Activated CD4-positive, alpha-beta memory T cell treated with anti-CD3 and anti-CD28 coated beads, Interleukin-2, amount 10 ng/mL, durations not matched to agents 7 days and 5 days (primary cell): ENCODE measurements at regions not wholly inside any gene's neighbourhood (a gene's known extent, or its start where the extent isn't known, plus 50 kb on each side); places are given as distances from the start of the nearest gene placed in this dataset.
"Not testable (repeated sequence)": the region's sequence is repeated elsewhere in the genome, so short reads cannot be mapped to it uniquely, and the experiment has no call there.

Source experiments
- CTCF ChIA-PET: fragments of 350-600 bp; sonication (Branson Sonifier 250); formaldehyde crosslinking; loops from one replicate; lab custom pipeline; 2021; ENCODE audit warnings: antibody characterized with exemption, inconsistent platforms; lab: Charles Lee
- POLR2A ChIA-PET: fragments of 350-600 bp; sonication (Branson Sonifier 250); formaldehyde crosslinking; loops from one replicate; lab custom pipeline; 2021; ENCODE audit warnings: antibody characterized with exemption; lab: Charles Lee
- DNase-seq: peaks from one replicate; pipeline ENCODE4 v3.0.0-alpha.2; 2020
- H3K27ac Mint-ChIP-seq: one replicate; pipeline ENCODE4 v1.8.0; 2021; ENCODE audit warnings: mild to moderate bottlenecking, mixed read lengths
- H3K27me3 Mint-ChIP-seq: one replicate; pipeline ENCODE4 v1.8.0; 2021; ENCODE audit warnings: mixed read lengths
- H3K36me3 Mint-ChIP-seq: one replicate; pipeline ENCODE4 v1.8.0; 2021; ENCODE audit warnings: low read depth, mixed read lengths
- H3K4me1 Mint-ChIP-seq: one replicate; pipeline ENCODE4 v1.8.0; 2021; ENCODE audit warnings: mixed read lengths
- H3K4me3 Mint-ChIP-seq: one replicate; pipeline ENCODE4 v1.8.0; 2021; ENCODE audit warnings: mild to moderate bottlenecking, mixed read lengths
- H3K9me3 Mint-ChIP-seq: one replicate; pipeline ENCODE4 v1.8.0; 2021; ENCODE audit warnings: mixed read lengths

DNA sequence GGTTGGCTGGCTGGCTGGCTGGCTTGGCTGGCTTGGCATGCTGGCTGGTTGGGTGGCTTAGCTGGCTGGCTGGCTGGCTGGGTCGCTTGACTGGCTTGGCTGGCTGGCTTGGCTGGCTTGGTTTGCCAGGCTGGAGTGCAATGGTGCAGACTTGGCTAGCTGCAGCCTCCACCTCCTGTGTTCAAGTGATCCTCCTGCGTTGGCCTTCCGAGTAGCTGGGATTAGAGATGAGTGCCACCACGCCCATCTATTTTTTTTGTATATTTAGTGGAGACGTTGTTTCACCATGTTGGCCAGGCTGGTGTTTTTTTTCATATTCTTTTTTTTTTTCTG, 2809.5 kb downstream of the RPIA start:
- POLR2A ChIA-PET, H3K27me3 Mint-ChIP-seq, DNase-seq, H3K9me3 Mint-ChIP-seq, H3K4me1 Mint-ChIP-seq, H3K36me3 Mint-ChIP-seq, H3K4me3 Mint-ChIP-seq, H3K27ac Mint-ChIP-seq, CTCF ChIA-PET: not testable (repeated sequence)

DNA sequence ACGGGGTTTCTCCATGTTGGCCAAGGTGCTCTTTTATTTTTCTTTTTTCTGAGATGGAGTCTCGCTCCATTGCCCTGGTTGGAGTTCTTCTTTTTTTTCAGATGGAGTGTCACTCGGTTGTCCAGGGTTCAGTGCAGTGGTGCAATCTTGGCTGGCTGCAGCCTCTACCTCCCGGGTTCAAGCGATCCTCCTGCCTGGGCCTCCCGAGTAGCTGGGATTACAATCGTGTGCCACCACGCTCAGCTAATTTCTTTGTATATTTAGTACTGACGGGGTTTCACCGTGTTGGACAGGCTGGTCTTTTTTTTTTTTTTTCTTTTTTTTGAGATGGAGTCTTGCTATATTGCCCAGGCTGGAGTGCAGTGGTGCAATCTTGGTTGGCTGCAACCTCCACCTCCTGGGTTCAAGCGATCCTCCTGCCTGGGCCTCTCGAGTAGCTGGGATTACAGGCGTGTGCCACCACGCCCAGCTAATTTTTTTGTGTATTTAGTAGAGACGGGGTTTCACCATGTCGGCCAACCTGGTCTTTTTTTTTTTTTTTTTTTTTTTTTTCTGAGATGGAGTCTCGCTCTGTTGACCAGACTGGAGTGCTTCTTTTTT, 2810.1 kb downstream of the RPIA start:
- H3K4me1 Mint-ChIP-seq, DNase-seq, POLR2A ChIA-PET, H3K9me3 Mint-ChIP-seq, H3K4me3 Mint-ChIP-seq, H3K27me3 Mint-ChIP-seq, H3K27ac Mint-ChIP-seq, H3K36me3 Mint-ChIP-seq, CTCF ChIA-PET: not testable (repeated sequence)

DNA sequence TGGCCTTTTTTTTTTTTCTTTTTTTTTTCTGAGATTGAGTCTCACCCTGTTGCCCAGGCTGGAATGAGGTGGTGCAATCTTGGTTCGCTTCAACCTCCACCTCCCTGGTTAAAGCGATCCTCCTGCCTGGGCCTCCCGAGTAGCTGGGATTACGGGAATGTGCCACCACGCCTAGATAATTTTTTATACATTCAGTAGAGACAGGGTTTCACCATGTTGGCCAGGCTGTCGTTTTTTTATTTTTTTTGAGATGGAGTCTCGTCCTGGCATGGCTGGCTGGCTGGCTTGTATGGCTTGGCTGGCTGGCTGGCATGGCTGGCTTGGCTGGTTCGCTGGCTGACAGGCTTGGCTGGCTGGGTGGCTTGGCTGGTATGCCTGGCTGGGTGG, 2812.1 kb downstream of the RPIA start:
- CTCF ChIA-PET = not testable (repeated sequence)

DNA sequence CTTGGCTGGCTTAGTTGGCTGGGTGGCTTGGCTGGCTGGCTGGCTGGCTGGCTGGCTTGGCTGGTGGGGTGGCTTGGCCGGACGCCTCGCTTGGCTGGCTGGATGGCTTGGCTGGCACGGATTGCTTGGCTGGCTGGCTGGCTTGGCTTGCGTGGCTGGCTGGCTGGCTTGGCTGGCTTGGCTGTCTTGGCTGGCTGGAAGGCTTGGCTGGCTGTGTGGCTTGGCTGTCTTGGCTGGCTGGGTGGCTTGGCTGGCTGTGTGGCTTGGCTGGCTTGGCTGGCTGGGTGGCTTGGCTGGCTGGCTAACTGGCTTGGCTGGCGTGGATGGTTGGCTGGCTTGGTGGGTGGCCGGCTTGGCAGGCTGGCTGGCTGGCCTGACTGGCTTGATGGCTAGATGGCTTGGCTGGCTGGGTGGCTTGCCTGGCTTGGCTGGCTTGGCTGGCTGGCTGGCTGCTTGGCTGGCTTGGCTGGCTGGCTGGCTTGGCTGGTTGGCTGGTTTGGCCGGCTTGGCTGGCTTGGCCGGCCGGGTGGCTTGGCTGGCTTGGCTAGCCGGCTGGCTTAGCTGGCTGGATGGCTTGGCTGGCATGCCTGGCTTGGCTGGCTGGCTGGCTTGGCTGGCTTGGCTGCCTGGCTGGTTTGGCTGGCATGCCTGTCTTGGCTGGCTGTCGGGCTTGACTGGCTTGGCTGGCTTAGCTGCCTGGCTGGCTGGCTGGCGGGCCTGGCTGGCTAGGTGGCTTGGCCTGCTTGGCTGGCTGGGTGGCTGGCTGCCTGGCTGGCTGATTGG, 2812.7 kb downstream of the RPIA start:
- POLR2A ChIA-PET, H3K9me3 Mint-ChIP-seq, H3K4me3 Mint-ChIP-seq, CTCF ChIA-PET, DNase-seq, H3K4me1 Mint-ChIP-seq, H3K27ac Mint-ChIP-seq, H3K36me3 Mint-ChIP-seq, H3K27me3 Mint-ChIP-seq: not testable (repeated sequence)

More for the DNA sequence above, 2812.1 kb downstream of the RPIA start:
- H3K9me3 Mint-ChIP-seq, H3K36me3 Mint-ChIP-seq, H3K4me1 Mint-ChIP-seq, H3K4me3 Mint-ChIP-seq, POLR2A ChIA-PET, DNase-seq, H3K27ac Mint-ChIP-seq, H3K27me3 Mint-ChIP-seq: not testable (repeated sequence)

DNA sequence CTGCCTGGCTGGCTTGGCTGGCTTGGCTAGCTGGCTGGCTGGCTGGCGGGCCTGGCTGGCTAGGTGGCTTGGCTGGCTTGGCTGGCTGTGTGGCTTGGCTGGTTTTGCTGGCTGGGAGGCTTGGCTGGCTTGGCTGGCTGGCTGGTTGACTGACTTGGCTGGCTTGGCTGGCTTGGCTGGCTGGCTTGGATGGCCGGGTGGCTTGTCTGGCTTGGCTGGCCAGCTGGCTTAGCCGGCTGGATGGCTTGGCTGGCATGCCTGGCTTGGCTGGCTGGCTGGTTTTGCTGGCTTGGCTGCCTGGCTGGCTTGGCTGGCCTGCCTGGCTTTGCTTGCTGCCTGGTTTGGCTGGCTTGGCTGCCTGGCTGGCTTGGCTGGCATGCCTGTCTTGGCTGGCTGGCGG, 2817.3 kb downstream of the RPIA start:
- H3K9me3 Mint-ChIP-seq, CTCF ChIA-PET, H3K4me3 Mint-ChIP-seq, DNase-seq, H3K27me3 Mint-ChIP-seq, H3K4me1 Mint-ChIP-seq, H3K27ac Mint-ChIP-seq, POLR2A ChIA-PET, H3K36me3 Mint-ChIP-seq: not testable (repeated sequence)

DNA sequence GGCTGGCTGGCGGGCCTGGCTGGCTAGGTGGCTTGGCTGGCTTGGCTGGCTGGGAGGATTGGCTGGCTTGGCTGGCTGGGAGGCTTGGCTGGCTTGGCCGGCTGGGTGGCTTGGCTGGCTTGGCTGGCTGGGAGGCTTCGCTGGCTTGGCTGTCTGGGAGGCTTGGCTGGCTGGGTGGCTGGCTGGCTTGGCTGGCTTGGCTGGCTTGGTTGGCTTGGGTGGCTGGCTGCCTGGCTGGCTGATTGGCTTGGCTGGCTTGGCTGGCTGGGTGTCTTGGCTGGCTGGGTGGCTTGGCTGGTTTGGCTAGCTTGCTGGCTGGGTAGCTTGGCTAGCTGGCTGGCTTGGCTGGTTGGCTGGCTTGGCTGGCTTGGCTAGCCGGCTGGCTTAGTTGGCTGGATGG, 2817.8 kb downstream of the RPIA start:
- H3K36me3 Mint-ChIP-seq, H3K4me1 Mint-ChIP-seq, H3K9me3 Mint-ChIP-seq, H3K4me3 Mint-ChIP-seq, H3K27me3 Mint-ChIP-seq, DNase-seq, POLR2A ChIA-PET, H3K27ac Mint-ChIP-seq, CTCF ChIA-PET: not testable (repeated sequence)

DNA sequence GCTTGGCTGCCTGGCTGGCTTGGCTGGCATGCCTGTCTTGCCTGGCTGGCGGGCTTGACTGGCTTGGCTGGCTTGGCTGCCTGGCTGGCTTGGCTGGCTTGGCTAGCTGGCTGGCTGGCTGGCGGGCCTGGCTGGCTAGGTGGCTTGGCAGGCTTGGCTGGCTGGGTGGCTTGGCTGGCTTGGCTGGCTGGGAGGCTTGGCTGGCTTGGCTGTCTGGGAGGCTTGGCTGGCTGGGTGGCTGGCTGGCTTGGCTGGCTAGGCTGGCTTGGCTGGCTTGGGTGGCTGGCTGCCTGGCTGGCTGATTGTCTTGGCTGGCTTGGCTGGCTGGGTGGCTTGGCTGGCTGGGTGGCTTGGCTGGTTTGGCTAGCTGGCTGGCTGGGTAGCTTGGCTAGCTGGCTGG, 2819.7 kb downstream of the RPIA start:
- H3K27me3 Mint-ChIP-seq = not testable (repeated sequence)

DNA sequence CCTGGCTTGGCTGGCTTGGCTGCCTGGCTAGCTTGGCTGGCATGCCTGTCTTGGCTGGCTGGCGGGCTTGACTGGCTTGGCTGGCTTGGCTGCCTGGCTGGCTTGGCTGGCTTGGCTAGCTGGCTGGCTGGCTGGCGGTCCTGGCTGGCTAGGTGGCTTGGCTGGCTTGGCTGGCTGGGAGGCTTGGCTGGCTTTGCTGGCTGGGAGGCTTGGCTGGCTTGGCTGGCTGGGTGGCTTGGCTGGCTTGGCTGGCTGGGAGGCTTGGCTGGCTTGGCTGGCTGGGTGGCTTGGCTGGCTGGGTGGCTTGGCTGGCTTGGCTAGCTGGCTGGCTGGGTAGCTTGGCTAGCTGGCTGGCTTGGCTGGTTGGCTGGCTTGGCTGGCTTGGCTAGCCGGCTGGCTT, 2824.5 kb downstream of the RPIA start:
- H3K9me3 Mint-ChIP-seq, CTCF ChIA-PET, POLR2A ChIA-PET, DNase-seq, H3K27me3 Mint-ChIP-seq, H3K4me1 Mint-ChIP-seq, H3K27ac Mint-ChIP-seq, H3K4me3 Mint-ChIP-seq, H3K36me3 Mint-ChIP-seq: not testable (repeated sequence)

More for the DNA sequence above, 2819.7 kb downstream of the RPIA start:
- H3K27ac Mint-ChIP-seq, DNase-seq, H3K9me3 Mint-ChIP-seq, H3K36me3 Mint-ChIP-seq, POLR2A ChIA-PET, H3K4me3 Mint-ChIP-seq, CTCF ChIA-PET, H3K4me1 Mint-ChIP-seq: not testable (repeated sequence)

DNA sequence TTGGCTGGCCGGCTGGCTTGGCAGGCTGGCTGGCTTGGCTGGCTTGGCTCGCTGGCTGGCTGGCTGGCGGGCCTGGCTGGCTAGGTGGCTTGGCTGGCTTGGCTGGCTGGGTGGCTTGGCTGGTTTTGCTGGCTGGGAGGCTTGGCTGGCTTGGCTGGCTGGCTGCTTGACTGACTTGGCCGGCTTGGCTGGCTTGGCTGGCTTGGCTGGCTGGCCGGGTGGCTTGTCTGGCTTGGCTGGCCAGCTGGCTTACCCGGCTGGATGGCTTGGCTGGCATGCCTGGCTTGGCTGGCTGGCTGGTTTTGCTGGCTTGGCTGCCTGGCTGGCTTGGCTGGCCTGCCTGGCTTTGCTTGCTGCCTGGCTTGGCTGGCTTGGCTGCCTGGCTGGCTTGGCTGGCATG, 2825.2 kb downstream of the RPIA start:
- DNase-seq, H3K27ac Mint-ChIP-seq, H3K36me3 Mint-ChIP-seq, POLR2A ChIA-PET, H3K4me3 Mint-ChIP-seq, H3K27me3 Mint-ChIP-seq, H3K4me1 Mint-ChIP-seq, H3K9me3 Mint-ChIP-seq, CTCF ChIA-PET: not testable (repeated sequence)

DNA sequence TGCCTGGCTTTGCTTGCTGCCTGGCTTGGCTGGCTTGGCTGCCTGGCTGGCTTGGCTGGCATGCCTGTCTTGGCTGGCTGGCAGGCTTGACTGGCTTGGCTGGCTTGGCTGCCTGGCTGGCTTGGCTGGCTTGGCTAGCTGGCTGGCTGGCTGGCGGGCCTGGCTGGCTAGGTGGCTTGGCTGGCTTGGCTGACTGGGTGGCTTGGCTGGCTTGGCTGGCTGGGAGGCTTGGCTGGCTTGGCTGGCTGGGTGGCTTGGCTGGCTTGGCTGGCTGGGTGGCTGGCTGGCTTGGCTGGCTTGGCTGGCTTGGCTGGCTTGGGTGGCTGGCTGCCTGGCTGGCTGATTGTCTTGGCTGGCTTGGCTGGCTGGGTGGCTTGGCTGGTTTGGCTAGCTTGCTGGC, 2826.4 kb downstream of the RPIA start:
- H3K4me3 Mint-ChIP-seq, CTCF ChIA-PET, H3K36me3 Mint-ChIP-seq, H3K4me1 Mint-ChIP-seq, H3K27ac Mint-ChIP-seq, H3K27me3 Mint-ChIP-seq, POLR2A ChIA-PET, DNase-seq, H3K9me3 Mint-ChIP-seq: not testable (repeated sequence)

DNA sequence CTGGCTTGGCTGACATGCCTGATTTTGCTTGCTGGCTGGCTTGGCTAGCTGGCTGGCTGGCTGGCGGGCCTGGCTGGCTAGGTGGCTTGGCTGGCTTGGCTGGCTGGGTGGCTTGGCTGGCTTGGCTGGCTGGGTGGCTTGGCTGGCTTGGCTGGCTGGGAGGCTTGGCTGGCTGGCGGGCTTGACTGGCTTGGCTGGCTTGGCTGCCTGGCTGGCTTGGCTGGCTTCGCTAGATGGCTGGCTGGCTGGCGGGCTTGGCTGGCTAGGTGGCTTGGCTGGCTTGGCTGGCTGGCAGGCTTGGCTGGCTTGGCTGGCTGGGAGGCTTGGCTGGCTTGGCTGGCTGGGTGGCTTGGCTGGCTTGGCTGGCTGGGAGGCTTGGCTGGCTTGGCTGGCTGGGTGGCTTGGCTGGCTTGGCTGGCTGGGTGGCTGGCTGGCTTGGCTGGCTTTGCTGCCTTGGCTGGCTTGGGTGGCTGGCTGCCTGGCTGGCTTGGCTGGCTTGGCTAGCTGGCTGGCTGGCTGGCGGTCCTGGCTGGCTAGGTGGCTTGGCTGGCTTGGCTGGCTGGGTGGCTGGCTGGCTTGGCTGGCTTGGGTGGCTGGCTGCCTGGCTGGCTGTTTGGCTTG, 2827.0 kb downstream of the RPIA start:
- H3K4me1 Mint-ChIP-seq, POLR2A ChIA-PET, H3K9me3 Mint-ChIP-seq, H3K36me3 Mint-ChIP-seq, H3K4me3 Mint-ChIP-seq, CTCF ChIA-PET, DNase-seq, H3K27ac Mint-ChIP-seq, H3K27me3 Mint-ChIP-seq: not testable (repeated sequence)

DNA sequence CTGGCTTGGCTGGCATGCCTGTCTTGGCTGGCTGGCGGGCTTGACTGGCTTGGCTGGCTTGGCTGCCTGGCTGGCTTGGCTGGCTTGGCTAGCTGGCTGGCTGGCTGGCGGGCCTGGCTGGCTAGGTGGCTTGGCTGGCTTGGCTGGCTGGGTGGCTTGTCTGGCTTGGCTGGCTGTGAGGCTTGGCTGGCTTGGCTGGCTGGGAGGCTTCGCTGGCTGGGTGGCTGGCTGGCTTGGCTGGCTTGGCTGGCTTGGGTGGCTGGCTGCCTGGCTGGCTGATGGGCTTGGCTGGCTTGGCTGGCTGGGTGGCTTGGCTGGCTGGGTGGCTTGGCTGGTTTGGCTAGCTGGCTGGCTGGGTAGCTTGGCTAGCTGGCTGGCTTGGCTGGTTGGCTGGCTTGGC, 2827.9 kb downstream of the RPIA start:
- H3K27ac Mint-ChIP-seq, POLR2A ChIA-PET, H3K4me1 Mint-ChIP-seq, H3K9me3 Mint-ChIP-seq, DNase-seq, CTCF ChIA-PET, H3K4me3 Mint-ChIP-seq, H3K27me3 Mint-ChIP-seq, H3K36me3 Mint-ChIP-seq: not testable (repeated sequence)

DNA sequence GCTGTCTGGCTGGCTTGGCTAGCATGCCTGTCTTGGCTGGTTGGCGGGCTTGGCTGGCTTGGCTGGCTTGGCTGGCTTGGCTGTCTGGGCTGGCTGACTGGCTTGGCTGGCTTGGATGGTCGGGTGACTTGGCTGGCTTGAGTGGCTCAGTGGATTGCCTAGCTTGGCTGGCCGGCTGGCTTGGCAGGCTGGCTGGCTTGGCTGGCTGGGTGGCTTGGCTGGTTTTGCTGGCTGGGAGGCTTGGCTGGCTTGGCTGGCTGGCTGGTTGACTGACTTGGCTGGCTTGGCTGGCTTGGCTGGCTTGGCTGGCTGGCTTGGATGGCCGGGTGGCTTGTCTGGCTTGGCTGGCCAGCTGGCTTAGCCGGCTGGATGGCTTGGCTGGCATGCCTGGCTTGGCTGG, 2828.4 kb downstream of the RPIA start:
- POLR2A ChIA-PET, CTCF ChIA-PET, H3K9me3 Mint-ChIP-seq: not testable (repeated sequence)

DNA sequence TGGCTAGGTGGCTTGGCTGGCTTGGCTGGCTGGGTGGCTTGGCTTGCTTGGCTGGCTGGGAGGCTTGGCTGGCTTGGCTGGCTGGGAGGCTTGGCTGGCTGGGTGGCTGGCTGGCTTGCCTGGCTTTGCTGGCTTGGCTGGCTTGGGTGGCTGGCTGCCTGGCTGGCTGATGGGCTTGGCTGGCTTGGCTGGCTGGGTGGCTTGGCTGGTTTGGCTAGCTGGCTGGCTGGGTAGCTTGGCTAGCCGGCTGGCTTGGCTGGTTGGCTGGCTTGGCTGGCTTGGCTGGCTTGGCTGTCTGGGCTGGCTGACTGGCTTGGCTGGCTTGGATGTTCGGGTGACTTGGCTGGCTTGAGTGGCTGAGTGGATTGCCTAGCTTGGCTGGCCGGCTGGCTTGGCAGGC, 2829.1 kb downstream of the RPIA start:
- H3K4me3 Mint-ChIP-seq, H3K9me3 Mint-ChIP-seq, H3K27ac Mint-ChIP-seq, H3K36me3 Mint-ChIP-seq, DNase-seq, H3K4me1 Mint-ChIP-seq, CTCF ChIA-PET, POLR2A ChIA-PET, H3K27me3 Mint-ChIP-seq: not testable (repeated sequence)

More for the DNA sequence above, 2828.4 kb downstream of the RPIA start:
- H3K36me3 Mint-ChIP-seq, H3K4me1 Mint-ChIP-seq, H3K27me3 Mint-ChIP-seq, H3K27ac Mint-ChIP-seq, H3K4me3 Mint-ChIP-seq, DNase-seq: not testable (repeated sequence)
